SK-N-SH (cell line): ENCODE measurements at regions not wholly inside any gene's neighbourhood (a gene's known extent, or its start where the extent isn't known, plus 50 kb on each side); places are given as distances from the start of the nearest gene placed in this dataset.

Source experiments
- CTCF ChIA-PET: fragments of 300-600, 350-600 bp; formaldehyde crosslinking; extraction: SDS; loops from one replicate; lab custom pipeline; 2021; lab: Yijun Ruan, JAX
- POLR2A ChIA-PET: fragments of 350-600 bp; sonication (Branson Sonifier 250); formaldehyde crosslinking; extraction: SDS; loops from one replicate; lab custom pipeline; 2020; ENCODE audit warnings: antibody characterized with exemption, inconsistent platforms; lab: Yijun Ruan, JAX
- DNase-seq: peaks from one replicate; pipeline ENCODE4 v3.0.0; 2012
- H2AFZ ChIP-seq: fragments of 200-600 bp; sonication (generic); 2 replicates; pipeline ENCODE4 v1.8.1; 2016; ENCODE audit warnings: antibody characterized with exemption, mild to moderate bottlenecking, low read depth
- H3F3A ChIP-seq: fragments of 200-600 bp; sonication (generic); replicated peaks from 2 replicates; pipeline ENCODE3; 2016; ENCODE audit warnings: antibody characterized with exemption, mild to moderate bottlenecking; ENCODE audit not compliant: insufficient read depth
- H3K27ac ChIP-seq, 2 experiments: fragments of 200-500 bp in 1 of 2; fragments of 200-600 bp in 1 of 2; sonication (Bioruptor generic) in 1 of 2; sonication (generic), shearing (Covaris generic) in 1 of 2; 2 replicates each; pipeline versions ENCODE4 v1.5.1 to v1.6.1; 2014 to 2016; ENCODE audit warnings: low read depth in 2 of 2, inconsistent platforms in 1 of 2, low read length in 1 of 2, mild to moderate bottlenecking in 1 of 2, mixed read lengths in 1 of 2
- H3K27me3 ChIP-seq: fragments of 200-600 bp; sonication (generic), shearing (Covaris generic); 2 replicates; pipeline ENCODE4 v1.6.1; 2016; ENCODE audit warnings: mixed run types; ENCODE audit not compliant: insufficient read depth
- H3K36me3 ChIP-seq, 2 experiments: fragments of 200-500 bp in 1 of 2; fragments of 200-600 bp in 1 of 2; sonication (Bioruptor generic) in 1 of 2; sonication (generic) in 1 of 2; replicated peaks in 1 of 2; 2 replicates each; pipeline versions ENCODE3 to v1.5.1; 2014 to 2016; ENCODE audit warnings: low read length in 1 of 2, mild to moderate bottlenecking in 1 of 2; ENCODE audit not compliant: insufficient read depth in 2 of 2, control insufficient read depth in 1 of 2
- H3K4me1 ChIP-seq, 2 experiments: fragments of 200-500 bp in 1 of 2; fragments of 200-600 bp in 1 of 2; sonication (Bioruptor generic) in 1 of 2; sonication (generic), shearing (Covaris generic) in 1 of 2; 2 replicates each; pipeline versions ENCODE4 v1.5.1 to v1.6.1; 2014 to 2016; ENCODE audit warnings: low read depth in 1 of 2, low read length in 1 of 2, mixed run types in 1 of 2; ENCODE audit not compliant: insufficient read depth in 2 of 2, control insufficient read depth in 1 of 2
- H3K4me2 ChIP-seq: fragments of 200-600 bp; sonication (generic), shearing (Covaris generic); 2 replicates; pipeline ENCODE4 v1.6.1; 2017; ENCODE audit warnings: mixed run types
- H3K4me3 ChIP-seq, 2 experiments: fragments of 200-500 bp in 1 of 2; fragments of 200-600 bp in 1 of 2; sonication (Bioruptor generic) in 1 of 2; sonication (generic), shearing (Covaris generic) in 1 of 2; 2 replicates each; pipeline versions ENCODE4 v1.5.1 to v1.8.1; 2014 to 2016; ENCODE audit warnings: low read depth in 2 of 2, inconsistent platforms in 1 of 2, low read length in 1 of 2, mild to moderate bottlenecking in 1 of 2, mixed read lengths in 1 of 2, moderate library complexity in 1 of 2
- H3K79me2 ChIP-seq: fragments of 200-600 bp; sonication (generic); 2 replicates; pipeline ENCODE4 v1.8.1; 2017; ENCODE audit warnings: mild to moderate bottlenecking; ENCODE audit not compliant: insufficient read depth
- H3K9ac ChIP-seq: fragments of 200-600 bp; sonication (generic); 2 replicates; pipeline ENCODE4 v1.6.1; 2017; ENCODE audit warnings: mixed run types
- H3K9me2 ChIP-seq: fragments of 200-600 bp; sonication (generic); 2 replicates; pipeline ENCODE4 v1.6.1; 2017; ENCODE audit warnings: mixed run types
- H3K9me3 ChIP-seq: fragments of 200-600 bp; sonication (generic); 2 replicates; pipeline ENCODE4 v1.6.1; 2017; ENCODE audit warnings: mixed run types, mild to moderate bottlenecking, moderate library complexity
- H4K20me1 ChIP-seq: fragments of 200-600 bp; sonication (generic); 2 replicates; pipeline ENCODE4 v1.6.1; 2017; ENCODE audit warnings: mild to moderate bottlenecking, mixed run types; ENCODE audit not compliant: insufficient read depth
- CHD2 ChIP-seq: fragments of 150-350 bp; IDR thresholded peaks from 2 replicates; pipeline ENCODE4 v1.6.1; 2018; ENCODE audit warnings: low read length; ENCODE audit not compliant: partially characterized antibody
- CTCF ChIP-seq: fragments of 200-600 bp; sonication (generic); IDR thresholded peaks from 2 replicates; pipeline ENCODE4 v1.6.1; 2017; ENCODE audit warnings: antibody characterized with exemption, mild to moderate bottlenecking, moderate library complexity
- ELF1 ChIP-seq: IDR thresholded peaks from 2 replicates; pipeline ENCODE4 v1.4.0; 2012
- EZH2phosphoT487 ChIP-seq: fragments of 200-600 bp; sonication (generic); IDR thresholded peaks from 2 replicates; pipeline ENCODE4 v1.6.1; 2017; ENCODE audit warnings: low read depth, mixed run types, mild to moderate bottlenecking, antibody characterized with exemption, moderate library complexity, borderline replicate concordance
- FOXM1 ChIP-seq: IDR thresholded peaks from 2 replicates; pipeline ENCODE4 v1.4.0; 2012; ENCODE audit warnings: low read depth, mild to moderate bottlenecking
- MXI1 ChIP-seq: IDR thresholded peaks from 2 replicates; pipeline ENCODE4 v1.6.1; 2012; ENCODE audit warnings: mild to moderate bottlenecking, low read depth, low read length, improper control_type of control experiment
- NFIC ChIP-seq: IDR thresholded peaks from 2 replicates; pipeline ENCODE4 v1.4.0; 2012; ENCODE audit warnings: borderline replicate concordance
- NRF1 ChIP-seq: IDR thresholded peaks from 2 replicates; pipeline ENCODE4 v1.6.1; 2012; ENCODE audit warnings: low read depth, mild to moderate bottlenecking, low read length
- POLR2AphosphoS5 ChIP-seq: IDR thresholded peaks from 2 replicates; pipeline ENCODE4 v1.6.1; 2012; ENCODE audit warnings: low read depth, low read length
- RCOR1 ChIP-seq: fragments of 150-350 bp; IDR thresholded peaks from 2 replicates; pipeline ENCODE4 v1.6.1; 2017; ENCODE audit warnings: antibody characterized with exemption, low read length
- RXRA ChIP-seq: IDR thresholded peaks from 2 replicates; pipeline ENCODE4 v1.4.0; 2012; ENCODE audit warnings: low read depth, mild to moderate bottlenecking, borderline replicate concordance
- SIN3A ChIP-seq: IDR thresholded peaks from 2 replicates; pipeline ENCODE4 v1.6.1; 2012; ENCODE audit warnings: low read depth, mild to moderate bottlenecking, low read length, moderate library complexity, borderline replicate concordance
- TAF1 ChIP-seq: IDR thresholded peaks from 2 replicates; pipeline ENCODE4 v1.6.1; 2012; ENCODE audit warnings: low read depth, mild to moderate bottlenecking, low read length, moderate library complexity, borderline replicate concordance
- TCF12 ChIP-seq: IDR thresholded peaks from 2 replicates; pipeline ENCODE4 v1.4.0; 2012
- TEAD4 ChIP-seq: IDR thresholded peaks from 2 replicates; pipeline ENCODE4 v1.4.0; 2012; ENCODE audit warnings: mild to moderate bottlenecking, borderline replicate concordance; ENCODE audit not compliant: insufficient read depth
- USF2 ChIP-seq: fragments of 150-350 bp; IDR thresholded peaks from 2 replicates; pipeline ENCODE4 v1.6.1; 2017; ENCODE audit warnings: antibody characterized with exemption, low read length, low read depth, borderline replicate concordance
- YY1 ChIP-seq: IDR thresholded peaks from 2 replicates; pipeline ENCODE4 v1.4.0; 2012; ENCODE audit warnings: low read depth, mild to moderate bottlenecking
- WGBS: methylation state at CpG from one replicate; pipeline ENCODE4 v1.1.6; 2017; ENCODE audit warnings: low lambda C conversion rate; 5-methylcytosine and 5-hydroxymethylcytosine counted together

- Histone ChIP-seq H2AFZ (no peak overlapping the region), H3K79me2 (no peaks in the 10 kb centered on the region), H3K27ac (no peak overlapping the region), H3K9me3 (no peaks in the 10 kb centered on the region), H4K20me1 (no peaks in the 10 kb centered on the region), H3K9ac (no peak overlapping the region), H3K4me3 (no peak overlapping the region), H3K4me2 (no peak overlapping the region), H3F3A (no peaks in the 10 kb centered on the region), H3K9me2 (no peaks in the 10 kb centered on the region), H3K27me3 (no peaks in the 10 kb centered on the region), H3K36me3 (no peaks in the 10 kb centered on the region), H3K4me1 (no peaks in the 10 kb centered on the region)
- ChIA-PET CTCF (no interaction called here), POLR2A (no interaction called here)
- DNase-seq = no peak
- TF ChIP-seq TAF1 = no peak
- TF ChIP-seq POLR2AphosphoS5 = no peak
- no peak for TF ChIP-seq TCF12
- no peak for TF ChIP-seq TEAD4
- no peak for TF ChIP-seq NRF1
- TF ChIP-seq RCOR1 = no peak
- 2% methylated on average over 2 of the region's 2 CpGs for WGBS
Observed at GRCh38 chrX:63958134-63958865, 173.3 kb upstream of the ARHGEF9 start.

- no peak overlapping the region for H3K4me2 ChIP-seq
- H3K9me2 ChIP-seq = no peaks in the 10 kb centered on the region
- TF ChIP-seq NFIC (no peak), CHD2 (no peak)
- no peak for DNase-seq
- POLR2A ChIA-PET = no interaction called here
- H3K9me3 ChIP-seq = no peaks in the 10 kb centered on the region
- no peaks in the 10 kb centered on the region for H3K36me3 ChIP-seq
- CTCF ChIA-PET = no interaction called here
- H3K79me2 ChIP-seq = no peaks in the 10 kb centered on the region
- H3K27me3 ChIP-seq = no peaks in the 10 kb centered on the region
- no peaks in the 10 kb centered on the region for H3F3A ChIP-seq
- H3K9ac ChIP-seq = no peak overlapping the region
- 0% methylated on average over 2 of the region's 2 CpGs for WGBS
- H3K27ac ChIP-seq = no peak overlapping the region
- H3K4me3 ChIP-seq = no peak overlapping the region
- no peak overlapping the region for H2AFZ ChIP-seq
- H4K20me1 ChIP-seq = no peaks in the 10 kb centered on the region
- no peaks in the 10 kb centered on the region for H3K4me1 ChIP-seq
Observed at GRCh38 chrX:63935835-63936234, 150.8 kb upstream of the ARHGEF9 start.

GRCh38 chrX:63934791-63935190 lies 149.8 kb upstream of the ARHGEF9 start:
- no peaks in the 10 kb centered on the region for H3K9me3 ChIP-seq
- ChIA-PET POLR2A (no interaction called here), CTCF (no interaction called here)
- no peaks in the 10 kb centered on the region for H3K27me3 ChIP-seq
- H3F3A ChIP-seq = no peaks in the 10 kb centered on the region
- H3K4me1 ChIP-seq = no peaks in the 10 kb centered on the region
- no peaks in the 10 kb centered on the region for H4K20me1 ChIP-seq
- no peak overlapping the region for H3K9ac ChIP-seq
- H3K4me2 ChIP-seq = no peak overlapping the region
- H2AFZ ChIP-seq = no peak overlapping the region
- H3K36me3 ChIP-seq = no peaks in the 10 kb centered on the region
- no peak for DNase-seq
- no peak overlapping the region for H3K4me3 ChIP-seq
- H3K9me2 ChIP-seq = no peaks in the 10 kb centered on the region
- no peaks in the 10 kb centered on the region for H3K79me2 ChIP-seq
- H3K27ac ChIP-seq = no peak overlapping the region
- 4% methylated on average over 3 of the region's 3 CpGs for WGBS
- no peak for TF ChIP-seq SIN3A
- TF ChIP-seq FOXM1 = no peak
- no peak for TF ChIP-seq USF2
- no peak for TF ChIP-seq CTCF
- TF ChIP-seq TEAD4 = no peak
- no peak for TF ChIP-seq RXRA
- no peak for TF ChIP-seq MXI1
- TF ChIP-seq EZH2phosphoT487 = no peak
- no peak for TF ChIP-seq CHD2
- TF ChIP-seq NRF1 = no peak
- no peak for TF ChIP-seq YY1
- no peak for TF ChIP-seq ELF1
- TF ChIP-seq TCF12 = no peak
